H9 (cell line): ENCODE measurements at regions not wholly inside any gene's neighbourhood (a gene's known extent, or its start where the extent isn't known, plus 50 kb on each side); places are given as distances from the start of the nearest gene placed in this dataset.

Source experiments
- DNase-seq: peaks from one replicate; pipeline ENCODE4 v3.0.0-alpha.2; 2017
- H2AFZ ChIP-seq: one replicate; pipeline ENCODE4 v1.6.1; 2013; ENCODE audit warnings: mild to moderate bottlenecking, low read length, control low read depth, moderate library complexity
- H2AK5ac ChIP-seq: 2 replicates; pipeline ENCODE4 v1.6.1; 2013; ENCODE audit warnings: low read length, control low read depth, mixed read lengths; ENCODE audit not compliant: insufficient read length
- H2BK120ac ChIP-seq: one replicate; pipeline ENCODE4 v1.6.1; 2013; ENCODE audit warnings: low read depth, mild to moderate bottlenecking, low read length, control low read depth, inconsistent platforms; ENCODE audit not compliant: poor library complexity, severe bottlenecking
- H2BK12ac ChIP-seq: 2 replicates; pipeline ENCODE4 v1.6.1; 2013; ENCODE audit warnings: low read length, control low read depth, mixed read lengths, low read depth; ENCODE audit not compliant: insufficient read length
- H2BK15ac ChIP-seq: 2 replicates; pipeline ENCODE4 v1.6.1; 2013; ENCODE audit warnings: low read depth, low read length, control low read depth
- H2BK20ac ChIP-seq: one replicate; pipeline ENCODE4 v1.6.1; 2013; ENCODE audit warnings: low read depth, mild to moderate bottlenecking, low read length, control low read depth, inconsistent platforms; ENCODE audit not compliant: poor library complexity, severe bottlenecking
- H2BK5ac ChIP-seq: 2 replicates; pipeline ENCODE4 v1.6.1; 2013; ENCODE audit warnings: low read length, control low read depth, mixed read lengths; ENCODE audit not compliant: insufficient read length
- H3K14ac ChIP-seq: 2 replicates; pipeline ENCODE4 v1.6.1; 2013; ENCODE audit warnings: low read length, control low read depth; ENCODE audit not compliant: insufficient read depth
- H3K18ac ChIP-seq: 2 replicates; pipeline ENCODE4 v1.6.1; 2013; ENCODE audit warnings: low read depth, mild to moderate bottlenecking, mixed read lengths, low read length, control low read depth; ENCODE audit not compliant: insufficient read length
- H3K23ac ChIP-seq: 2 replicates; pipeline ENCODE4 v1.6.1; 2013; ENCODE audit warnings: low read length, control low read depth, mixed read lengths, low read depth; ENCODE audit not compliant: insufficient read length
- H3K23me2 ChIP-seq: 2 replicates; pipeline ENCODE4 v1.6.1; 2013; ENCODE audit warnings: low read depth, mild to moderate bottlenecking, mixed read lengths, low read length, control low read depth; ENCODE audit not compliant: insufficient read length, poor library complexity, severe bottlenecking
- H3K27ac ChIP-seq: 2 replicates; pipeline ENCODE4 v1.5.1; 2013; ENCODE audit warnings: low read length, control low read depth, mixed read lengths, low read depth; ENCODE audit not compliant: insufficient read length
- H3K27me3 ChIP-seq: 2 replicates; pipeline ENCODE4 v1.6.1; 2013; ENCODE audit warnings: low read length, control low read depth, inconsistent platforms; ENCODE audit not compliant: insufficient read depth
- H3K4ac ChIP-seq: 2 replicates; pipeline ENCODE4 v1.6.1; 2013; ENCODE audit warnings: low read depth, mild to moderate bottlenecking, control low read depth, inconsistent platforms, low read length, moderate library complexity
- H3K4me1 ChIP-seq: 2 replicates; pipeline ENCODE4 v1.6.1; 2013; ENCODE audit warnings: low read length, control low read depth, inconsistent platforms; ENCODE audit not compliant: insufficient read depth
- H3K4me2 ChIP-seq: 2 replicates; pipeline ENCODE4 v1.6.1; 2013; ENCODE audit warnings: low read length, control low read depth, mixed read lengths; ENCODE audit not compliant: insufficient read length, insufficient read depth
- H3K56ac ChIP-seq: 2 replicates; pipeline ENCODE4 v1.6.1; 2013; ENCODE audit warnings: low read depth, mild to moderate bottlenecking, mixed read lengths, low read length, control low read depth; ENCODE audit not compliant: insufficient read length
- H3K79me1 ChIP-seq: 2 replicates; pipeline ENCODE4 v1.6.1; 2013; ENCODE audit warnings: low read depth, mild to moderate bottlenecking, moderate library complexity, low read length, control low read depth, inconsistent platforms; ENCODE audit not compliant: insufficient read depth, poor library complexity, severe bottlenecking
- H3K79me2 ChIP-seq: 2 replicates; pipeline ENCODE4 v1.6.1; 2013; ENCODE audit warnings: low read length, control low read depth, inconsistent platforms; ENCODE audit not compliant: insufficient read depth
- H3K9ac ChIP-seq: 2 replicates; pipeline ENCODE4 v1.6.1; 2013; ENCODE audit warnings: low read length, control low read depth, mixed read lengths; ENCODE audit not compliant: insufficient read length; ENCODE audit errors: extremely low read depth
- H3K9me3 ChIP-seq: one replicate; pipeline ENCODE4 v1.6.1; 2013; ENCODE audit warnings: low read depth, low read length, inconsistent platforms; ENCODE audit not compliant: control insufficient read depth
- H3T11ph ChIP-seq: one replicate; pipeline ENCODE4 v1.6.1; 2013; ENCODE audit warnings: mild to moderate bottlenecking, low read length, control low read depth, inconsistent platforms
- H4K20me1 ChIP-seq: one replicate; pipeline ENCODE4 v1.6.1; 2013; ENCODE audit not compliant: control insufficient read depth, insufficient read length, insufficient read depth
- H4K5ac ChIP-seq: 2 replicates; pipeline ENCODE4 v1.6.1; 2013; ENCODE audit warnings: low read depth, mild to moderate bottlenecking, mixed read lengths, low read length, control low read depth; ENCODE audit not compliant: insufficient read length
- H4K8ac ChIP-seq: replicated peaks from 2 replicates; pipeline ENCODE4 v1.6.1; 2013; ENCODE audit warnings: low read length, control low read depth, mixed read lengths, low read depth; ENCODE audit not compliant: insufficient read length
- H4K91ac ChIP-seq: 2 replicates; pipeline ENCODE4 v1.6.1; 2013; ENCODE audit warnings: low read depth, mild to moderate bottlenecking, moderate library complexity, mixed read lengths, low read length, control low read depth; ENCODE audit not compliant: insufficient read length
- H3K27ac Mint-ChIP-seq, 3 experiments: 2 replicates in 2 of 3; 3 replicates in 1 of 3; pipeline ENCODE4 v1.8.0; 2020 to 2021; ENCODE audit warnings: mixed read lengths in 3 of 3, mild to moderate bottlenecking in 1 of 3, moderate library complexity in 1 of 3
- H3K27me3 Mint-ChIP-seq: 2 replicates; pipeline ENCODE4 v1.8.0; 2021; ENCODE audit warnings: low read depth, mild to moderate bottlenecking, moderate library complexity, mixed read lengths
- H3K36me3 Mint-ChIP-seq, 3 experiments: 2 replicates in 2 of 3; 3 replicates in 1 of 3; pipeline ENCODE4 v1.8.0; 2020 to 2021; ENCODE audit warnings: low read depth in 3 of 3, mixed read lengths in 3 of 3; ENCODE audit not compliant: insufficient read depth in 1 of 3
- H3K4me1 Mint-ChIP-seq, 2 experiments: 2 replicates each; pipeline ENCODE4 v1.8.0; 2020; ENCODE audit warnings: mixed read lengths in 2 of 2
- H3K4me3 Mint-ChIP-seq, 2 experiments: 2 replicates in 1 of 2; 3 replicates in 1 of 2; pipeline ENCODE4 v1.8.0; 2020 to 2021; ENCODE audit warnings: mild to moderate bottlenecking in 2 of 2, mixed read lengths in 2 of 2, moderate library complexity in 1 of 2
- H3K9me3 Mint-ChIP-seq, 2 experiments: 2 replicates in 1 of 2; 3 replicates in 1 of 2; pipeline ENCODE4 v1.8.0; 2020; ENCODE audit warnings: mild to moderate bottlenecking in 2 of 2, mixed read lengths in 2 of 2, moderate library complexity in 1 of 2
- TF ChIP-seq, protein P1 (sequence below): fragments of 200-600 bp; sonication (generic); conservative IDR thresholded peaks from 3 replicates; pipeline ENCODE4 v1.8.0; 2021; ENCODE audit warnings: antibody characterized with exemption, mild to moderate bottlenecking

DNA sequence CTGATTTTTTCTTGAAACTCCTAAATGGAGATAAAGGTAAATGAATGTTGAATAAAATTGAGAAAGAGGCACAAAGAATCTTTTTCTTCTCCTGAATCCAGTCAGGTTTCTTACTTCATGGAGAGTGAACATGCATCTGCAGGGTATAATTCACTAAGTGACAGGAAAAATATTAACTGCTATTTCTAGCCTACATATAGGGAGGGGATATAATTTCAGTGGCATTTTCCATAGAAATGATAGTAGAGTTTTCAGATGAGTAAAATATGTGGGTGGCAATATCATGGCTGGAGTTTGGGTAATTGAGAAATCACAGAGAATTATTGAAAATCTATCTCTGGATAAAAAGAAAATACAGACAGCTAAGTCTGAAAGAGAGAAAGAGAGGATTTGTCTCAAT lies 1227.0 kb upstream of the GJE1 start:
- Histone ChIP-seq H2BK5ac (no peak overlapping the region), H3K18ac (no peak overlapping the region), H3K27ac (no peak overlapping the region), H2BK20ac (no peak overlapping the region), H3T11ph (no peak overlapping the region), H4K20me1 (no peaks in the 10 kb centered on the region), H3K79me1 (no peaks in the 10 kb centered on the region), H3K9me3 (peaks cover 5% of the 10 kb centered on the region), H3K9ac (no peak overlapping the region), H2BK15ac (no peak overlapping the region), H2AFZ (no peak overlapping the region), H4K8ac (no peak overlapping the region), H3K27me3 (no peaks in the 10 kb centered on the region), H2AK5ac (no peak overlapping the region), H2BK120ac (no peak overlapping the region), H3K4ac (no peak overlapping the region), H4K5ac (no peak overlapping the region), H3K56ac (no peak overlapping the region), H3K23me2 (no peaks in the 10 kb centered on the region), H4K91ac (no peak overlapping the region), H3K4me2 (no peak overlapping the region), H3K23ac (no peak overlapping the region), H3K14ac (no peak overlapping the region), H3K79me2 (no peaks in the 10 kb centered on the region), H3K4me1 (no peaks in the 10 kb centered on the region), H2BK12ac (no peak overlapping the region)
- Mint-ChIP-seq H3K36me3 (peaks cover 7 to 30% (median 7%) of the 10 kb centered on the region in 3 experiments), H3K4me3 (no peak overlapping the region), H3K27me3 (no peaks in the 10 kb centered on the region), H3K27ac (no peak overlapping the region; a peak in 1 of 7 replicates), H3K9me3 (peaks cover 17 to 20% of the 10 kb centered on the region in 2 experiments), H3K4me1 (no peaks in the 10 kb centered on the region)
- TF ChIP-seq, protein P1, sequence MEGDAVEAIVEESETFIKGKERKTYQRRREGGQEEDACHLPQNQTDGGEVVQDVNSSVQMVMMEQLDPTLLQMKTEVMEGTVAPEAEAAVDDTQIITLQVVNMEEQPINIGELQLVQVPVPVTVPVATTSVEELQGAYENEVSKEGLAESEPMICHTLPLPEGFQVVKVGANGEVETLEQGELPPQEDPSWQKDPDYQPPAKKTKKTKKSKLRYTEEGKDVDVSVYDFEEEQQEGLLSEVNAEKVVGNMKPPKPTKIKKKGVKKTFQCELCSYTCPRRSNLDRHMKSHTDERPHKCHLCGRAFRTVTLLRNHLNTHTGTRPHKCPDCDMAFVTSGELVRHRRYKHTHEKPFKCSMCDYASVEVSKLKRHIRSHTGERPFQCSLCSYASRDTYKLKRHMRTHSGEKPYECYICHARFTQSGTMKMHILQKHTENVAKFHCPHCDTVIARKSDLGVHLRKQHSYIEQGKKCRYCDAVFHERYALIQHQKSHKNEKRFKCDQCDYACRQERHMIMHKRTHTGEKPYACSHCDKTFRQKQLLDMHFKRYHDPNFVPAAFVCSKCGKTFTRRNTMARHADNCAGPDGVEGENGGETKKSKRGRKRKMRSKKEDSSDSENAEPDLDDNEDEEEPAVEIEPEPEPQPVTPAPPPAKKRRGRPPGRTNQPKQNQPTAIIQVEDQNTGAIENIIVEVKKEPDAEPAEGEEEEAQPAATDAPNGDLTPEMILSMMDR: no peak
- no peak for DNase-seq
